ENCODE measurements at regions not wholly inside any gene's neighbourhood (a gene's known extent, or its start where the extent isn't known, plus 50 kb on each side); places are given as distances from the start of the nearest gene placed in this dataset.

DNA sequence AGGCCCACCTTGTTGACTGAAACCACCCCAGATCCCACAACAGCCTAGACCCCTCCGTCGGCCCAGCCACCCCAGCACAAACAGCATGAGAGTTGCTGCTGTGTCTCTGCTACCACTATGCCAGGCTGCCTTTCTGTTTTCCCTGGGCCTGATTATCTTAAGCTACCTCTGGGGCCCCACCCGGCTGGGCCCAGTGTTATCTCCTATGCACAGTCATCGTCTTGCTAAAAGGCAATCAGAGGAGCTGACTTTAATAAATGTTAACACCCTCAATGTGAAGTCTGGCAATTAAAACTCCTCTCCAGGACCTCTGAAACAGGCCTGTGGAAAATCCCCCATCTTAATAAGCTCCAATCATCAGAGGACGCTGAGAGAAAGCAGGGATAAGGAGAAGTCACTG lies 144.9 kb downstream of the FAM114A2 start:
- Histone ChIP-seq H3K27ac (ENCODE audit: low read depth, low read length) (no peak overlapping the region), H2AFZ (ENCODE audit: low read depth, low read length, poor library complexity, severe bottlenecking) (no peak overlapping the region), H3K4me3 (replicated peaks in 1 of 2; ENCODE audit: low read depth in 1 of 2, low read length in 2 of 2) (no peak overlapping the region), H3K9me3 (ENCODE audit: control insufficient read depth in 1 of 2, insufficient read depth in 1 of 2, low read depth in 1 of 2, low read length in 2 of 2) (no peaks in the 10 kb centered on the region), H3K79me2 (ENCODE audit: insufficient read depth, low read length) (no peaks in the 10 kb centered on the region), H3K9ac (ENCODE audit: low read length) (no peak overlapping the region), H3K27me3 (ENCODE audit: insufficient read depth, low read length) (peaks cover 38% of the 10 kb centered on the region), H4K20me1 (ENCODE audit: insufficient read depth) (no peaks in the 10 kb centered on the region), H3K9me2 (ENCODE audit: insufficient read depth) (no peaks in the 10 kb centered on the region), H3K4me2 (ENCODE audit: low read length) (no peak overlapping the region), H3K4me1 (ENCODE audit: control insufficient read depth in 1 of 2, insufficient read depth in 2 of 2, low read length in 2 of 2) (no peaks in the 10 kb centered on the region), H3K36me3 (ENCODE audit: control insufficient read depth in 1 of 2, insufficient read depth in 2 of 2, low read length in 2 of 2) (no peaks in the 10 kb centered on the region)
- BruUV-seq (replicated peaks) = no TSS peak
- CTCF ChIA-PET = no interaction called here
- POLR2A ChIA-PET = no interaction called here
- intact Hi-C loops (cut with micrococcal nuclease) = no loop called here
- ATAC-seq (no peak), DNase-seq (ENCODE audit: low read depth, low spot score) (no peak)
- RAD21 ChIA-PET (ENCODE audit: low non-redundant PET in 1 of 2, low total read pairs in 2 of 2, uncharacterized antibody in 2 of 2, unreplicated experiment in 2 of 2) = no interaction called here
- TF ChIP-seq TCF7L2 (IDR thresholded peaks at IDR 0.05; ENCODE audit: borderline replicate concordance, extremely low read depth, insufficient read depth, insufficient read length) = no peak
- no peak for TF ChIP-seq EGR1 (IDR thresholded peaks at IDR 0.05; ENCODE audit: low read depth)
- TF ChIP-seq POLR2A (IDR thresholded peaks at IDR 0.05; ENCODE audit: borderline replicate concordance, extremely low read depth, insufficient read depth, insufficient read length) = no peak
- no peak for TF ChIP-seq FOSL1 (IDR thresholded peaks at IDR 0.05; ENCODE audit: low read depth)
- TF ChIP-seq SRF (IDR thresholded peaks at IDR 0.05; ENCODE audit: low read depth) = no peak
- TF ChIP-seq EZH2phosphoT487 (IDR thresholded peaks at IDR 0.05; ENCODE audit: borderline replicate concordance) = no peak
- TF ChIP-seq, protein P1, sequence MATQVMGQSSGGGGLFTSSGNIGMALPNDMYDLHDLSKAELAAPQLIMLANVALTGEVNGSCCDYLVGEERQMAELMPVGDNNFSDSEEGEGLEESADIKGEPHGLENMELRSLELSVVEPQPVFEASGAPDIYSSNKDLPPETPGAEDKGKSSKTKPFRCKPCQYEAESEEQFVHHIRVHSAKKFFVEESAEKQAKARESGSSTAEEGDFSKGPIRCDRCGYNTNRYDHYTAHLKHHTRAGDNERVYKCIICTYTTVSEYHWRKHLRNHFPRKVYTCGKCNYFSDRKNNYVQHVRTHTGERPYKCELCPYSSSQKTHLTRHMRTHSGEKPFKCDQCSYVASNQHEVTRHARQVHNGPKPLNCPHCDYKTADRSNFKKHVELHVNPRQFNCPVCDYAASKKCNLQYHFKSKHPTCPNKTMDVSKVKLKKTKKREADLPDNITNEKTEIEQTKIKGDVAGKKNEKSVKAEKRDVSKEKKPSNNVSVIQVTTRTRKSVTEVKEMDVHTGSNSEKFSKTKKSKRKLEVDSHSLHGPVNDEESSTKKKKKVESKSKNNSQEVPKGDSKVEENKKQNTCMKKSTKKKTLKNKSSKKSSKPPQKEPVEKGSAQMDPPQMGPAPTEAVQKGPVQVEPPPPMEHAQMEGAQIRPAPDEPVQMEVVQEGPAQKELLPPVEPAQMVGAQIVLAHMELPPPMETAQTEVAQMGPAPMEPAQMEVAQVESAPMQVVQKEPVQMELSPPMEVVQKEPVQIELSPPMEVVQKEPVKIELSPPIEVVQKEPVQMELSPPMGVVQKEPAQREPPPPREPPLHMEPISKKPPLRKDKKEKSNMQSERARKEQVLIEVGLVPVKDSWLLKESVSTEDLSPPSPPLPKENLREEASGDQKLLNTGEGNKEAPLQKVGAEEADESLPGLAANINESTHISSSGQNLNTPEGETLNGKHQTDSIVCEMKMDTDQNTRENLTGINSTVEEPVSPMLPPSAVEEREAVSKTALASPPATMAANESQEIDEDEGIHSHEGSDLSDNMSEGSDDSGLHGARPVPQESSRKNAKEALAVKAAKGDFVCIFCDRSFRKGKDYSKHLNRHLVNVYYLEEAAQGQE (IDR thresholded peaks at IDR 0.05; ENCODE audit: low read depth) = no peak
- TF ChIP-seq ZNF274 (IDR thresholded peaks at IDR 0.05; ENCODE audit: low read depth, low read length) = no peak
- no peak for TF ChIP-seq ELF1 (IDR thresholded peaks at IDR 0.05; ENCODE audit: borderline replicate concordance, low read depth)

Data from HCT116 (cell line).